H1 (cell line): ENCODE measurements at regions not wholly inside any gene's neighbourhood (a gene's known extent, or its start where the extent isn't known, plus 50 kb on each side); places are given as distances from the start of the nearest gene placed in this dataset.

Experiments
- CTCF ChIA-PET: fragments of 300-600 bp; sonication (Branson Sonifier 250); formaldehyde crosslinking; loops from one replicate; lab custom pipeline; 2021; ENCODE audit not compliant: partially characterized antibody; lab: Charles Lee
- POLR2A ChIA-PET: fragments of 300-600 bp; sonication (Branson Sonifier 250); formaldehyde crosslinking; loops from one replicate; lab custom pipeline; 2021; ENCODE audit warnings: inconsistent platforms; ENCODE audit not compliant: partially characterized antibody; lab: Charles Lee
- DNase-seq, 2 experiments: peaks; one replicate each; pipeline versions ENCODE4 v3.0.0 to v3.0.0-alpha.2; 2010 to 2022; ENCODE audit warnings: low spot score in 2 of 2, low read depth in 1 of 2, mixed read lengths in 1 of 2
- FAIRE-seq: peaks from 2 replicates; lab custom pipeline; 2011; peaks lifted over from hg19 to GRCh38; lab: Jason Lieb, UNC
- H2AFZ ChIP-seq: 2 replicates; pipeline ENCODE4 v1.8.1; 2012; ENCODE audit warnings: low read length, inconsistent platforms
- H2AK5ac ChIP-seq: 2 replicates; pipeline ENCODE4 v1.6.1; 2013; ENCODE audit warnings: low read depth, low read length
- H2BK120ac ChIP-seq: replicated peaks from 2 replicates; pipeline ENCODE3; 2013; ENCODE audit warnings: low read depth, low read length, inconsistent platforms
- H2BK12ac ChIP-seq: 2 replicates; pipeline ENCODE4 v1.6.1; 2013; ENCODE audit warnings: low read depth, low read length
- H2BK15ac ChIP-seq: 2 replicates; pipeline ENCODE4 v1.6.1; 2013; ENCODE audit warnings: low read length
- H2BK20ac ChIP-seq: 2 replicates; pipeline ENCODE4 v1.6.1; 2013; ENCODE audit warnings: low read length
- H2BK5ac ChIP-seq: 2 replicates; pipeline ENCODE4 v1.6.1; 2013; ENCODE audit warnings: low read depth, low read length
- H3K14ac ChIP-seq: 2 replicates; pipeline ENCODE4 v1.6.1; 2013; ENCODE audit warnings: inconsistent platforms; ENCODE audit not compliant: insufficient read length
- H3K18ac ChIP-seq: 2 replicates; pipeline ENCODE4 v1.6.1; 2013; ENCODE audit warnings: low read length; ENCODE audit errors: extremely low read depth
- H3K23ac ChIP-seq: 2 replicates; pipeline ENCODE4 v1.6.1; 2013; ENCODE audit warnings: inconsistent platforms; ENCODE audit not compliant: insufficient read length
- H3K23me2 ChIP-seq: 2 replicates; pipeline ENCODE4 v1.6.1; 2013; ENCODE audit warnings: low read depth, low read length
- H3K27ac ChIP-seq: 2 replicates; pipeline ENCODE4 v1.6.1; 2011; ENCODE audit warnings: low read depth, low read length, inconsistent platforms
- H3K27me3 ChIP-seq, 4 experiments: replicated peaks in 1 of 4; 1 replicate in 1 of 4; 2 replicates in 3 of 4; pipeline versions ENCODE4 v1.6.1 to v1.8.1; 2011 to 2013; ENCODE audit warnings: low read length in 3 of 4, mild to moderate bottlenecking in 3 of 4, inconsistent platforms in 2 of 4, mixed read lengths in 2 of 4, moderate library complexity in 1 of 4; ENCODE audit not compliant: control insufficient read depth in 3 of 4, insufficient read depth in 3 of 4; ENCODE audit errors: extremely low read depth in 1 of 4
- H3K36me3 ChIP-seq, 4 experiments: 2 replicates each; pipeline versions ENCODE4 v1.6.1 to v1.8.1; 2011 to 2013; ENCODE audit warnings: mild to moderate bottlenecking in 4 of 4, low read length in 3 of 4, moderate library complexity in 2 of 4, control low read depth in 1 of 4, inconsistent platforms in 1 of 4; ENCODE audit not compliant: insufficient read depth in 4 of 4, control insufficient read depth in 2 of 4
- H3K4ac ChIP-seq: replicated peaks from 2 replicates; pipeline ENCODE3; 2013; ENCODE audit warnings: low read length, low read depth, mixed read lengths, inconsistent platforms; ENCODE audit not compliant: insufficient read length
- H3K4me1 ChIP-seq, 4 experiments: replicated peaks in 1 of 4; 1 replicate in 1 of 4; 2 replicates in 3 of 4; pipeline versions ENCODE4 v1.6.1 to v1.8.1; 2011 to 2013; ENCODE audit warnings: low read length in 3 of 4, inconsistent platforms in 2 of 4, mixed read lengths in 1 of 4; ENCODE audit not compliant: insufficient read depth in 4 of 4, control insufficient read depth in 3 of 4
- H3K4me2 ChIP-seq, 2 experiments: 2 replicates each; pipeline versions ENCODE4 v1.6.1 to v1.8.1; 2011 to 2013; ENCODE audit warnings: low read depth in 2 of 2, low read length in 2 of 2, control low read depth in 1 of 2, inconsistent platforms in 1 of 2, mild to moderate bottlenecking in 1 of 2; ENCODE audit not compliant: insufficient read depth in 1 of 2
- H3K4me3 ChIP-seq, 4 experiments: fragments of 200-600, 300-600 bp in 1 of 4; sonication (generic), shearing (Covaris generic), sonication (Bioruptor Twin) in 1 of 4; 2 replicates each; pipeline versions ENCODE4 v1.5.1 to v1.8.1; 2011 to 2016; ENCODE audit warnings: low read length in 4 of 4, low read depth in 3 of 4, control low read depth in 2 of 4, inconsistent platforms in 2 of 4, mild to moderate bottlenecking in 2 of 4, mixed read lengths in 1 of 4, moderate library complexity in 1 of 4; ENCODE audit not compliant: insufficient read depth in 2 of 4; ENCODE audit errors: extremely low read depth in 1 of 4
- H3K56ac ChIP-seq: replicated peaks from 2 replicates; pipeline ENCODE3; 2013; ENCODE audit warnings: low read depth, mild to moderate bottlenecking, mixed read lengths, low read length, inconsistent platforms; ENCODE audit not compliant: insufficient read length
- H3K79me1 ChIP-seq: 2 replicates; pipeline ENCODE4 v1.6.1; 2013; ENCODE audit warnings: low read depth, low read length, control low read depth
- H3K79me2 ChIP-seq, 2 experiments: 2 replicates each; pipeline versions ENCODE4 v1.6.1 to v1.8.1; 2012 to 2013; ENCODE audit warnings: low read length in 2 of 2, mild to moderate bottlenecking in 2 of 2, inconsistent platforms in 1 of 2; ENCODE audit not compliant: insufficient read depth in 2 of 2, control insufficient read depth in 1 of 2
- H3K9ac ChIP-seq, 4 experiments: replicated peaks in 1 of 4; 1 replicate in 1 of 4; 2 replicates in 3 of 4; pipeline versions ENCODE4 v1.6.1 to v1.8.1; 2011 to 2013; ENCODE audit warnings: low read depth in 3 of 4, low read length in 3 of 4, control low read depth in 2 of 4, mild to moderate bottlenecking in 2 of 4, moderate library complexity in 2 of 4, inconsistent platforms in 1 of 4; ENCODE audit errors: extremely low read depth in 1 of 4
- H3K9me3 ChIP-seq, 2 experiments: 2 replicates each; pipeline versions ENCODE4 v1.6.1 to v1.8.1; 2012 to 2013; ENCODE audit warnings: mild to moderate bottlenecking in 2 of 2, moderate library complexity in 2 of 2, control low read depth in 1 of 2, inconsistent platforms in 1 of 2, low read depth in 1 of 2, low read length in 1 of 2, mixed read lengths in 1 of 2; ENCODE audit not compliant: insufficient read depth in 2 of 2
- H4K20me1 ChIP-seq, 2 experiments: replicated peaks in 1 of 2; 2 replicates each; pipeline versions ENCODE3 to v1.8.1; 2011 to 2013; ENCODE audit warnings: inconsistent platforms in 2 of 2, low read length in 2 of 2, mild to moderate bottlenecking in 1 of 2; ENCODE audit not compliant: insufficient read depth in 2 of 2, control insufficient read depth in 1 of 2
- H4K5ac ChIP-seq: 2 replicates; pipeline ENCODE4 v1.6.1; 2013; ENCODE audit warnings: low read length, low read depth, mixed read lengths, inconsistent platforms; ENCODE audit not compliant: insufficient read length
- H4K8ac ChIP-seq: 2 replicates; pipeline ENCODE4 v1.8.0; 2013; ENCODE audit warnings: mild to moderate bottlenecking, moderate library complexity, low read length, inconsistent platforms; ENCODE audit not compliant: insufficient read depth; ENCODE audit errors: extremely low read depth
- H4K91ac ChIP-seq: replicated peaks from 2 replicates; pipeline ENCODE3; 2013; ENCODE audit warnings: low read length, mixed read lengths, inconsistent platforms; ENCODE audit not compliant: insufficient read length
- BRCA1 ChIP-seq: IDR thresholded peaks from 2 replicates; pipeline ENCODE4 v1.6.1; 2012; ENCODE audit warnings: low read depth, low read length, improper control_type of control experiment
- HDAC6 ChIP-seq: IDR thresholded peaks from one replicate; pipeline ENCODE4 v1.7.1; 2012; ENCODE audit warnings: low read depth, mild to moderate bottlenecking, inconsistent platforms, low read length, moderate library complexity
- JUND ChIP-seq: IDR thresholded peaks from 2 replicates; pipeline ENCODE4 v1.6.1; 2011; ENCODE audit warnings: mild to moderate bottlenecking, improper control_type of control experiment, low read length
- RFX5 ChIP-seq: IDR thresholded peaks from 2 replicates; pipeline ENCODE4 v1.6.1; 2011; ENCODE audit warnings: low read depth, low read length, improper control_type of control experiment, borderline replicate concordance
- SUZ12 ChIP-seq: fragments of 200-600 bp; sonication (generic); IDR thresholded peaks from 2 replicates; pipeline ENCODE4 v1.6.1; 2012; ENCODE audit warnings: mild to moderate bottlenecking, inconsistent platforms, low read length, moderate library complexity, mixed read lengths
- WGBS, 2 experiments: shearing (Covaris generic) in 1 of 2; methylation state at CpG; one replicate each; pipeline versions ENCODE4 v1.1.6 to v1.1.7; 2013 to 2015; ENCODE audit warnings: low lambda C conversion rate in 2 of 2, mixed read lengths in 2 of 2, inconsistent platforms in 1 of 2, low coverage in 1 of 2, missing lambda C conversion rate in 1 of 2; ENCODE audit not compliant: insufficient replicate concordance in 2 of 2, insufficient coverage in 1 of 2, insufficient read length in 1 of 2; ENCODE audit errors: extremely low coverage in 1 of 2, missing lambda C conversion rate in 1 of 2; 5-methylcytosine and 5-hydroxymethylcytosine counted together
- TF ChIP-seq, protein P1 (sequence below), 3 experiments: IDR thresholded peaks; 1 replicate in 2 of 3; 2 replicates in 1 of 3; pipeline versions ENCODE4 v1.5.1 to v1.6.1; 2011; ENCODE audit warnings: low read length in 3 of 3, mild to moderate bottlenecking in 3 of 3, inconsistent platforms in 2 of 3, low read depth in 1 of 3, moderate library complexity in 1 of 3; ENCODE audit not compliant: insufficient read depth in 1 of 3; ENCODE audit errors: control extremely low read depth in 1 of 3

DNA sequence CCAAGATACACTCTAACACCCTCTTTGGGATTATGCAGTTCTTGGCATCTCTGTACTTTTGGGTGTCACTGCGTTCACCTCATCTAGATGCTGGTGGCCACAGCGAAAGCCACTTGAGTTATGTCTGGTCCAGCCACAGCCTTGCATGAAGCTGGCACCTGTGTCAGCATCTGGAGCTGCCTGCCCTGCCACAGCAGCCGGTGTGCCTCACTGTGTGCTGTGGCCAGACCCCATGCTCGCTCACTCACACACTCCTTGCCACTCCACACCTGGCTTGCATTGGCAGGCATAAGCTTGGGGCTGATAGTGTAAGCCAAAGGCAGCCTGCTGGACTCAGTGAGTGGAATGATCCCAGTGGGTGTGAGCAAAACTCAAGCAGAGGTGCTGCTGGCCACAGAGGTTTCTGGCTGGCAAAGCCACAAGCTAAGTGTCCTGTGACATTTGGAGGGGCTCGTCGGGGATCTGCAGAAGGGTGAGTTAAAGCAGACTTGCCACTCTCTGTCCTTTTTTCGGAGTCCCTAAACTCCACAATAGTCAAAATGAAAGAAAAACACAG, 442.7 kb upstream of the CDH8 start:
- H2AFZ ChIP-seq = no peak overlapping the region
- H3K4me3 ChIP-seq = no peak overlapping the region
- no peaks in the 10 kb centered on the region for H3K4me1 ChIP-seq
- H4K5ac ChIP-seq = no peak overlapping the region
- H4K91ac ChIP-seq = no peak overlapping the region
- CTCF ChIA-PET = interaction anchor here (0.6 kb wide), 1 partner anchor 289 kb away, joined by 3 read pairs; no protein-coding TSS in a partner anchor
- TF ChIP-seq SUZ12 (no peak), HDAC6 (no peak), RFX5 (no peak), JUND (no peak), BRCA1 (no peak)
- TF ChIP-seq, protein P1, sequence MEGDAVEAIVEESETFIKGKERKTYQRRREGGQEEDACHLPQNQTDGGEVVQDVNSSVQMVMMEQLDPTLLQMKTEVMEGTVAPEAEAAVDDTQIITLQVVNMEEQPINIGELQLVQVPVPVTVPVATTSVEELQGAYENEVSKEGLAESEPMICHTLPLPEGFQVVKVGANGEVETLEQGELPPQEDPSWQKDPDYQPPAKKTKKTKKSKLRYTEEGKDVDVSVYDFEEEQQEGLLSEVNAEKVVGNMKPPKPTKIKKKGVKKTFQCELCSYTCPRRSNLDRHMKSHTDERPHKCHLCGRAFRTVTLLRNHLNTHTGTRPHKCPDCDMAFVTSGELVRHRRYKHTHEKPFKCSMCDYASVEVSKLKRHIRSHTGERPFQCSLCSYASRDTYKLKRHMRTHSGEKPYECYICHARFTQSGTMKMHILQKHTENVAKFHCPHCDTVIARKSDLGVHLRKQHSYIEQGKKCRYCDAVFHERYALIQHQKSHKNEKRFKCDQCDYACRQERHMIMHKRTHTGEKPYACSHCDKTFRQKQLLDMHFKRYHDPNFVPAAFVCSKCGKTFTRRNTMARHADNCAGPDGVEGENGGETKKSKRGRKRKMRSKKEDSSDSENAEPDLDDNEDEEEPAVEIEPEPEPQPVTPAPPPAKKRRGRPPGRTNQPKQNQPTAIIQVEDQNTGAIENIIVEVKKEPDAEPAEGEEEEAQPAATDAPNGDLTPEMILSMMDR (IDR thresholded peaks at IDR 0.05; ENCODE audit: control extremely low read depth in 1 of 3, insufficient read depth in 1 of 3, low read depth in 1 of 3, low read length in 3 of 3) = no peak
- no peaks in the 10 kb centered on the region for H3K9me3 ChIP-seq
- FAIRE-seq = no peak
- no peak overlapping the region for H2BK5ac ChIP-seq
- no peaks in the 10 kb centered on the region for H4K20me1 ChIP-seq
- H3K79me1 ChIP-seq = no peaks in the 10 kb centered on the region
- H3K23me2 ChIP-seq = no peaks in the 10 kb centered on the region
- H3K56ac ChIP-seq = no peak overlapping the region
- no peaks in the 10 kb centered on the region for H3K36me3 ChIP-seq
- no peak overlapping the region for H2BK15ac ChIP-seq
- no peak overlapping the region for H4K8ac ChIP-seq
- no peak for DNase-seq
- H2AK5ac ChIP-seq = no peak overlapping the region
- H3K27me3 ChIP-seq = no peaks in the 10 kb centered on the region
- H2BK20ac ChIP-seq = no peak overlapping the region
- no peak overlapping the region for H2BK12ac ChIP-seq
- H3K9ac ChIP-seq = no peak overlapping the region
- H3K4ac ChIP-seq = no peak overlapping the region
- no peak overlapping the region for H3K14ac ChIP-seq
- H3K4me2 ChIP-seq = no peak overlapping the region
- no peak overlapping the region for H2BK120ac ChIP-seq
- POLR2A ChIA-PET = interaction anchor here (1.3 kb wide), 1 partner anchor 70 kb away, joined by 3 read pairs; no protein-coding TSS in a partner anchor
- H3K23ac ChIP-seq = no peak overlapping the region
- no peak overlapping the region for H3K27ac ChIP-seq
- H3K18ac ChIP-seq = no peak overlapping the region
- WGBS, 2 experiments = 95% methylated on average over 7 of the region's 7 CpGs; no CpG with 5 or more reads in 1 of the 2 experiments
- H3K79me2 ChIP-seq = no peaks in the 10 kb centered on the region
